ENCODE measurements at regions not wholly inside any gene's neighbourhood (a gene's known extent, or its start where the extent isn't known, plus 50 kb on each side); places are given as distances from the start of the nearest gene placed in this dataset.

DNA sequence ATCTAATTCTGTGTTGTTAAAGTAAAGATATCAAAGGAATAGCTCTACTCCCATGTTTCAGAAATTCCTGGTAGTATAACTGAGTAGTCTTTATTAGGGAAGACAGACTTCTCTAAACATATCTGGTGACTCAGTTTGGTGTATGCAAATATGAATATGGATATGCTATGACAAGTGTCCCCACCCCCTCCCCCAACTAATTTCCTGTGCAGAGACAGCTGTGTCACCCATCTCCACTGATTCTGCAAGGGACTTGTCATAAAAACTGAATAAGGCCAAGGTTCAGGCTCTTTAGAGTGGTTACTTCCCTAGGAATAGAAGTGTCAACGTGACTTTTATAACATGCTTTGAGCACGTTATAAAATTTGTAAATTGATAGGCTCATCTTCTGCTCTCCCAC is 429.1 kb downstream of the DAD1 start:
- no peak overlapping the region for H3K4me3 ChIP-seq
- TF ChIP-seq, protein P1, sequence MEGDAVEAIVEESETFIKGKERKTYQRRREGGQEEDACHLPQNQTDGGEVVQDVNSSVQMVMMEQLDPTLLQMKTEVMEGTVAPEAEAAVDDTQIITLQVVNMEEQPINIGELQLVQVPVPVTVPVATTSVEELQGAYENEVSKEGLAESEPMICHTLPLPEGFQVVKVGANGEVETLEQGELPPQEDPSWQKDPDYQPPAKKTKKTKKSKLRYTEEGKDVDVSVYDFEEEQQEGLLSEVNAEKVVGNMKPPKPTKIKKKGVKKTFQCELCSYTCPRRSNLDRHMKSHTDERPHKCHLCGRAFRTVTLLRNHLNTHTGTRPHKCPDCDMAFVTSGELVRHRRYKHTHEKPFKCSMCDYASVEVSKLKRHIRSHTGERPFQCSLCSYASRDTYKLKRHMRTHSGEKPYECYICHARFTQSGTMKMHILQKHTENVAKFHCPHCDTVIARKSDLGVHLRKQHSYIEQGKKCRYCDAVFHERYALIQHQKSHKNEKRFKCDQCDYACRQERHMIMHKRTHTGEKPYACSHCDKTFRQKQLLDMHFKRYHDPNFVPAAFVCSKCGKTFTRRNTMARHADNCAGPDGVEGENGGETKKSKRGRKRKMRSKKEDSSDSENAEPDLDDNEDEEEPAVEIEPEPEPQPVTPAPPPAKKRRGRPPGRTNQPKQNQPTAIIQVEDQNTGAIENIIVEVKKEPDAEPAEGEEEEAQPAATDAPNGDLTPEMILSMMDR (IDR thresholded peaks at IDR 0.05), result no peak
- H3K27ac ChIP-seq, result no peak overlapping the region
- DNase-seq (ENCODE audit: low spot score), result no peak

DNA sequence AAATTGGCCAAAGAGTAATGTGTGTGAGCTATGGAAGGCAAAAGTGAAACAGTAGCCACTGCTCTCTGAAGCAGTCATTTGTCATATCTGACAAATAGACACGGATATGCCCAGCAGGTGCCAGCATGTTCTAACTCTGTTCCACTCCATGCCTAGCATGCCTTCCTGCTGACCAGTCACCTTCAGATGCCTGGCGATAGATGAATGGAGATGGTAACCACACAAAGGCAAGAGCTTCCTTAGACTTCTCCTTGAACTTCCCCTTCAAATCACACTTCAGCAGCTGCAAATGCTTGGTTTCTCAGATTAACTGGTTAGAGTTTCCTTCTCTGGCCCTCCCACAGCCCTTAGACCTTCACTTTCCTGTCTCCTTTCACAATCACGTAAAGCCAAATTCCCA is 429.9 kb downstream of the DAD1 start:
- no peak for DNase-seq (ENCODE audit: low spot score)
- Histone ChIP-seq H3K27ac (no peak overlapping the region), H3K4me3 (no peak overlapping the region)
- TF ChIP-seq, protein P1 (IDR thresholded peaks at IDR 0.05), result no peak

DNA sequence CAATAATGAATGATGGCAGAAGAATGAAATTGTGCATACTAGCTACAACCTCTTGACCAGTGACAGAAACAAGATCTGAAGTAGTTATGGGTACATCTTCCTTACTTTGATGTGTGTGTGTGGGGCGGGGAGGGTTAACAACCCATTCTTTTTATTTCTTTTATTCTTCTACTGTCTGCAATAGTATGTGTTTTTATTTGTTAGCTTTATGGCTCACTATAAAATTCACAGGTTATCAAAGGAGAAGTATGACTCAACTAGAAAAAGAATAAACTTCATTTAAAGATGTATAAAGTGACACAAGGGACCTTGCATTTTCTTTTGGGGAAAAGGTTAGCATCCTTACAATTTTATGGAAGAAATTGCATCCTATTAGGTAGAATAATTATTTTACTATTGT is 430.5 kb downstream of the DAD1 start:
- TF ChIP-seq, protein P1 (IDR thresholded peaks at IDR 0.05), result no peak
- no peak overlapping the region for H3K27ac ChIP-seq
- no peak overlapping the region for H3K4me3 ChIP-seq
- no peak for DNase-seq (ENCODE audit: low spot score)

DNA sequence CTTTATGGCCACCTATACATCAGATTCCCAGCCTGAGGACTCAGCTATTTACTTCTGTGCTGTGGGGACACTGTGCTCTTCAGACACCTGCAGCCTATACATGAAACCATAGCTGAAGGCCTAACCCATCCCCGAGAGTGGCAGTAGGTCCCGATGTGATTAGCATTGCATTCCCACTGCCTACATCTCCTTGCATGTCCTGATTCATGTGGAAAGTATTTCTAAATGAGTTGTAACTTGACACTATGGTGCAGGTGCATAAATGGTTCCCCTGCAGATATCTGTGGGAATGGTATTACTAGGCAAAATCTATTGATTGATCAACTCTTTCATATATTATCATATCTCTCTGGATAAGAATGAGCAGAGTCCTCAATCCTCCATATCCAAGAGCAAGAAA is 433.5 kb downstream of the DAD1 start:
- TF ChIP-seq, protein P1 (IDR thresholded peaks at IDR 0.05), result no peak
- no peak overlapping the region for H3K27ac ChIP-seq
- no peak overlapping the region for H3K4me3 ChIP-seq
- no peak for DNase-seq (ENCODE audit: low spot score)

DNA sequence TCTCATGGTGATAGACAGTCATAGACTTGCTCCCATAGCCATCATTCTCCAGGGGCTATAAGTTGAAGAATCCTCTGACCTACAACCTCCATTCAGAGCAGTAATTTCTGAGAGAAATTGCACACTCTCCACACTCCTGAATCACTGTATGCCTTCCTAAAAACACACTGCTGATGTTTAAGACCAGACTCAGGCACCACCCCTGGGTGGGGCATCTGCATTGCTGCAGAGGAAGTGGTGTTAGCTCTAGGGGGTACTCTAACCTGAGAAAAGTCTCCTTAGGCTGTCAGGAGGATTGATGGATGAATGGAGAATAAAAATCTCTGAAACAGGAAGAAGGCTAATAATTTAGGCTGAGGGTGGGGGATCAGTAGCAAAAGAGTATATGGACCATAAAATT is 436.1 kb downstream of the DAD1 start:
- no peak for DNase-seq (ENCODE audit: low spot score)
- TF ChIP-seq, protein P1 (IDR thresholded peaks at IDR 0.05), result no peak
- Histone ChIP-seq H3K27ac (no peak overlapping the region), H3K4me3 (no peak overlapping the region)

DNA sequence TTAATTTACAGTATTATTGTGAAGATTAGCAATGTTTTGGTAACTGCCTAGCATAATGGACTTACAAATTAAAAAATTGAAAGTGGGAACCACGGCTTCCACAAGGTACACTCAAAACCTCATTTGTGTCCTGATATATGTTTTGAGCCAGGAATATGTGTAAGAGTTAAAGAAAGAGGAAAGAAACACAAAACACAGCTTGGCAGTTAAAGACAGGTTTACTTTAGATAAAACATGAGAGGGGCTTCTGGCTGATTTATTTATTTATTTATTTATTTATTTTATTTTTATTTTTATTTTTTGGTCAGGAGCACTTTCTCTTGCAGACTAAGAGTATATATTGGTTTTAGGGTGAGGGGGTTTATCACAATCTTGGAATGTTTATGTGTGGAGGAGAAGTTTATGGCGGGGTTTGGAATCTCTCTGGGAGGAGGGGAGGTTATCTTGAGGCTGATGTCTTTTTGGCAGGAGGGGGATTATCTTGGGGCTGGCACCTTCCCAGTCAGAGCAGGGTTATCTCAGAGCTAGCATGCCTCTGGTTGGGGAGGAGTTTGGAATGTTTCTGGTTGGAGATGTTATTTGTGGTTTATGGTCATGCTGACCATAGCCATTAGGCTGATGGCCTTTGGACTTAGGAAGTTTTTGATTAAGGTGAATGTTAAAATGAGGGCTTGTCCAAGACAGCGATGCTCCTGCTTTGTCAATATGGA is 436.7 kb downstream of the DAD1 start:
- H3K27ac ChIP-seq, result no peak overlapping the region
- no peak overlapping the region for H3K4me3 ChIP-seq
- no peak for DNase-seq (ENCODE audit: low spot score)
- TF ChIP-seq, protein P1 (IDR thresholded peaks at IDR 0.05), result no peak

DNA sequence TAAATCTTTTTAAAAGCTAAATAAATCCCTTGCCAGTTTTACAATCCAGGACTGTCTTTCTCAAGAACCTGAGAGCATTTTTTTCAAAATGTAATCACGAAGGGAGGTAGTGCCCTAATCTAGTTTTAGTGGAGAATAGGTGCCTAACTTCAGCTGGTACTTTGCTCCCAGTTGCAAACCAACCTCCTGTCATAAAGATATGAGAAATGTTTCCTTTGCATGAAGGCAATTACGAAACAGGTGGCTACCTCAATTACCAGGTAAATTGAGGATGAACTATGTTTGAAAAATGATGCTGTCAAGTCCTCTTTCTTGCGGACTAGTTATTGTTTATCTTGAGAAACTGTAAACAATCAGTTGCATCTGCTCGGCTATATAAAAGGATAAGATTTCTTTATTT is 437.9 kb downstream of the DAD1 start:
- Histone ChIP-seq H3K4me3 (no peak overlapping the region), H3K27ac (no peak overlapping the region)
- TF ChIP-seq, protein P1 (IDR thresholded peaks at IDR 0.05), result no peak
- DNase-seq (ENCODE audit: low spot score), result no peak
